Ishikawa (cell line): ENCODE measurements at regions not wholly inside any gene's neighbourhood (a gene's known extent, or its start where the extent isn't known, plus 50 kb on each side); places are given as distances from the start of the nearest gene placed in this dataset.

Experiments
- CEBPB ChIP-seq: IDR thresholded peaks from 2 replicates; pipeline ENCODE4 v1.6.1; 2012
- CREB1 ChIP-seq: IDR thresholded peaks from 2 replicates; pipeline ENCODE4 v1.6.1; 2012; ENCODE audit warnings: low read depth
- EGR1 ChIP-seq: IDR thresholded peaks from 2 replicates; pipeline ENCODE4 v1.6.1; 2012
- EP300 ChIP-seq: IDR thresholded peaks from 2 replicates; pipeline ENCODE4 v1.6.1; 2012; ENCODE audit warnings: borderline replicate concordance
- FOXM1 ChIP-seq: IDR thresholded peaks from 2 replicates; pipeline ENCODE4 v1.6.1; 2012; ENCODE audit warnings: low read depth, borderline replicate concordance
- NFIC ChIP-seq: IDR thresholded peaks from 2 replicates; pipeline ENCODE4 v1.6.1; 2012
- RAD21 ChIP-seq: IDR thresholded peaks from 2 replicates; pipeline ENCODE4 v1.6.1; 2012; ENCODE audit warnings: low read depth
- TAF1 ChIP-seq: IDR thresholded peaks from 2 replicates; pipeline ENCODE4 v1.6.1; 2012; ENCODE audit warnings: low read depth, mild to moderate bottlenecking
- TCF12 ChIP-seq: IDR thresholded peaks from 2 replicates; pipeline ENCODE4 v1.6.1; 2012; ENCODE audit warnings: low read depth
- TEAD4 ChIP-seq: IDR thresholded peaks from 2 replicates; pipeline ENCODE4 v1.6.1; 2012
- YY1 ChIP-seq: IDR thresholded peaks from 2 replicates; pipeline ENCODE4 v1.6.1; 2012; ENCODE audit warnings: low read depth
- ZBTB7A ChIP-seq: IDR thresholded peaks from 2 replicates; pipeline ENCODE4 v1.6.1; 2012; ENCODE audit warnings: low read depth
- TF ChIP-seq, protein P1 (sequence below): IDR thresholded peaks from 2 replicates; pipeline ENCODE4 v1.6.1; 2012; ENCODE audit warnings: low read depth, mild to moderate bottlenecking
- TF ChIP-seq, protein P2 (sequence below): IDR thresholded peaks from 2 replicates; pipeline ENCODE4 v1.6.1; 2012
- TF ChIP-seq, protein P3 (sequence below): IDR thresholded peaks from 2 replicates; pipeline ENCODE4 v1.6.1; 2012

DNA sequence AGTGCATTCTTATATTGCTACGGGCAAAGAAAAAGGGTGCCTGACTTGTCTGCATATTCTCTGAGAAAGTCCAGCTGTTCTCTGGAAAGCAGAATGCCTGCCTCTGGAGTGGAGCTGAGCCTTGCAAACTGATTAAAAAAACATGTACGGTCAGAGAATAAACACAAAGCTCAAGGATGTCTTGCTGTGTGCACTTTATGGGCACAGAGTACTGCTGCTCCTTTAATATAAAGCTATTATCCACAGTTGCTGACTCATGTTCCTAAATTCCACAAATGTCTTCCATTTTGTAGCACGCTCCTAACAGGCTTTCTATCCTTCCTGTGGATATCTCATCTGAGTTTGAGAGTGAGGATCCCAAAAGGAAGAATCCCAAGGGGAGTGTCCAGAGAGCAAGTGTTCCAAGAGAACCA is 229.0 kb downstream of the MREG start:
- TF ChIP-seq FOXM1 (no peak), CEBPB (no peak), NFIC (no peak), TAF1 (no peak), EP300 (no peak), TEAD4 (no peak), CREB1 (no peak), EGR1 (no peak), ZBTB7A (no peak), TCF12 (no peak), YY1 (no peak), RAD21 (no peak)
- TF ChIP-seq, protein P1, sequence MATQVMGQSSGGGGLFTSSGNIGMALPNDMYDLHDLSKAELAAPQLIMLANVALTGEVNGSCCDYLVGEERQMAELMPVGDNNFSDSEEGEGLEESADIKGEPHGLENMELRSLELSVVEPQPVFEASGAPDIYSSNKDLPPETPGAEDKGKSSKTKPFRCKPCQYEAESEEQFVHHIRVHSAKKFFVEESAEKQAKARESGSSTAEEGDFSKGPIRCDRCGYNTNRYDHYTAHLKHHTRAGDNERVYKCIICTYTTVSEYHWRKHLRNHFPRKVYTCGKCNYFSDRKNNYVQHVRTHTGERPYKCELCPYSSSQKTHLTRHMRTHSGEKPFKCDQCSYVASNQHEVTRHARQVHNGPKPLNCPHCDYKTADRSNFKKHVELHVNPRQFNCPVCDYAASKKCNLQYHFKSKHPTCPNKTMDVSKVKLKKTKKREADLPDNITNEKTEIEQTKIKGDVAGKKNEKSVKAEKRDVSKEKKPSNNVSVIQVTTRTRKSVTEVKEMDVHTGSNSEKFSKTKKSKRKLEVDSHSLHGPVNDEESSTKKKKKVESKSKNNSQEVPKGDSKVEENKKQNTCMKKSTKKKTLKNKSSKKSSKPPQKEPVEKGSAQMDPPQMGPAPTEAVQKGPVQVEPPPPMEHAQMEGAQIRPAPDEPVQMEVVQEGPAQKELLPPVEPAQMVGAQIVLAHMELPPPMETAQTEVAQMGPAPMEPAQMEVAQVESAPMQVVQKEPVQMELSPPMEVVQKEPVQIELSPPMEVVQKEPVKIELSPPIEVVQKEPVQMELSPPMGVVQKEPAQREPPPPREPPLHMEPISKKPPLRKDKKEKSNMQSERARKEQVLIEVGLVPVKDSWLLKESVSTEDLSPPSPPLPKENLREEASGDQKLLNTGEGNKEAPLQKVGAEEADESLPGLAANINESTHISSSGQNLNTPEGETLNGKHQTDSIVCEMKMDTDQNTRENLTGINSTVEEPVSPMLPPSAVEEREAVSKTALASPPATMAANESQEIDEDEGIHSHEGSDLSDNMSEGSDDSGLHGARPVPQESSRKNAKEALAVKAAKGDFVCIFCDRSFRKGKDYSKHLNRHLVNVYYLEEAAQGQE, result no peak
- TF ChIP-seq, protein P2, sequence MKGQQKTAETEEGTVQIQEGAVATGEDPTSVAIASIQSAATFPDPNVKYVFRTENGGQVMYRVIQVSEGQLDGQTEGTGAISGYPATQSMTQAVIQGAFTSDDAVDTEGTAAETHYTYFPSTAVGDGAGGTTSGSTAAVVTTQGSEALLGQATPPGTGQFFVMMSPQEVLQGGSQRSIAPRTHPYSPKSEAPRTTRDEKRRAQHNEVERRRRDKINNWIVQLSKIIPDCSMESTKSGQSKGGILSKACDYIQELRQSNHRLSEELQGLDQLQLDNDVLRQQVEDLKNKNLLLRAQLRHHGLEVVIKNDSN, result no peak
- TF ChIP-seq, protein P3, sequence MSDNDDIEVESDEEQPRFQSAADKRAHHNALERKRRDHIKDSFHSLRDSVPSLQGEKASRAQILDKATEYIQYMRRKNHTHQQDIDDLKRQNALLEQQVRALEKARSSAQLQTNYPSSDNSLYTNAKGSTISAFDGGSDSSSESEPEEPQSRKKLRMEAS, result no peak

DNA sequence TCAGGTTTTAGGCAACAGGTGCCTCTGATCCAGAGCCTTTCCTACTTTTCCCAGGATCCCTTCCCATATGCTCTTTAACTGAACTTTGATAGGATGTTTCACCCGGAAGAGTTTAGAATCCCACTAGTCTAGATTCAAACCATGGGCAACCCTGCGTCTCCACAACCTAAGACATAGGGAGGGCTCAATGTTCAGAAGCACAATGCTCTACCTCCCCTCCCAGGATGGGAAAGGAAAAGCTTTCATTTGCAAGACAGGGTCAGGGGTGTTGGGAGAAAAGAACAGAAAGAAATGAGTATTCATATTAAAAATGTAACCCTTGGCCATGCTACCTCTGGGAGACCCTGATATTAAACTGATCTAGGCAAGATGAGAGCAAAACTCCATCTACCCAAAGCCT is 230.4 kb downstream of the MREG start:
- TF ChIP-seq, protein P1, result no peak
- TF ChIP-seq, protein P3, result no peak
- TF ChIP-seq CEBPB (no peak), TEAD4 (no peak), FOXM1 (no peak), NFIC (no peak), EGR1 (no peak), CREB1 (no peak), RAD21 (no peak), YY1 (no peak), TCF12 (no peak), EP300 (no peak)
- TF ChIP-seq, protein P2, result no peak

DNA sequence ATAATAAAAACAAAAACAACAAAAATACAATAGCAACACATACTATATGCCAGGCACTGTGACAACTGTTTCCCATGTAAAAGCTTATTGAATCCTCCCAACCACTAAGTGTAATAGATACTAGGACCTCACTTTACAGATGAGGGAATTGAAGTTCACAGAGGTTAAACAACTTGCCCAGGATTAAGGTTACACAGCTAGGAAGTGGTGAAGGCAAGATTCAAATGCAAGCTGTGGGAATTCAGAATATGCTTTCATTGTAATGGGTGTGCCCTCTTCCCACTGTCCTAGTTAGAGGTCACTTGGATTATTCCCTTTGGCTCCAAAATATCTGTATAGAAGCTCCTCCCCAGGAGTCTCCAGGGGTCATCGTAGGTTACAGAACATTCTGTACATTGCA is 231.1 kb downstream of the MREG start:
- TF ChIP-seq CREB1 (no peak), EP300 (no peak), TAF1 (no peak), YY1 (no peak), TEAD4 (no peak), EGR1 (no peak)
- TF ChIP-seq, protein P1, result no peak

DNA sequence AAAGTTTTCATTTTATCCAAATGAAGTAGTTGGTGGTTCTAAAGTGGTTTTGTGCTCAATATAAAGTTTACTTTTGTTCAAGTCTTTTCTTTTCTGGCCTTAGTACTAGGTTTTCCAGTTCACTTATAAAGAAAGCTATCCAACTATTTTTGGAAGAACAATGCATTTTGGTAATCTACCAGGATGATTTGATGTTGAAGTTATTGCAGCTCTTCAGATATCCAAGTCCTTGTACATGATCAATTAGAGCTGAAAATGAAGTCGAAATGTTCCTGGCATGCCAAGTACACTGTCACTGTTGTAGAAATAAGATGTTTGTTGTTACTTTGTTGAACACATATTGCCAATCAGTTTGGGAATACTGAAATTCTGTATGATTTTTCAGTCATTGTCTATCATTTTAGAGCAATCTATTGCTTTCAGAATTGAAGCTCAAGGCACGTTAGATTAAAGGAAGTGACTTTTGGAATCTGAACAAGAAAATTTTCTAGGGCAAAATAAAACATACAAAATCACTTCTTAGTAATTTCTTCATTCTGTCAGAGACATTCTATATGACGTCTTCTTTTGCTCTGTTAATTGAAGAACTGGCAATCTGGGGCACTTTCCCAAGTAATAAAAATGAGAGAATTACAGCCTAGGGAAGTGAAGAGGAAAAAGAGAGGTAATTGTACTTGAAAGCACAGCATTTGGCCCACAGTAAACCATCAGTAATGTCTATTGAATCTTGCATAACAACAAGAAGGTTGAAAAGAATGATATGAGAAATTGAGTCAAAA is 232.3 kb downstream of the MREG start:
- TF ChIP-seq CREB1, result no peak
- no peak for TF ChIP-seq TEAD4
- TF ChIP-seq NFIC, result no peak
- TF ChIP-seq, protein P2, result no peak
- TF ChIP-seq TAF1, result no peak
- no peak for TF ChIP-seq YY1
- TF ChIP-seq TCF12, result no peak
- TF ChIP-seq, protein P1, result no peak
- no peak for TF ChIP-seq ZBTB7A
- no peak for TF ChIP-seq FOXM1
- no peak for TF ChIP-seq EGR1
- TF ChIP-seq, protein P3, result no peak
- TF ChIP-seq EP300, result no peak
